Natural killer cell (primary cell): ENCODE measurements at regions not wholly inside any gene's neighbourhood (a gene's known extent, or its start where the extent isn't known, plus 50 kb on each side); places are given as distances from the start of the nearest gene placed in this dataset.
"Not testable (repeated sequence)": the region's sequence is repeated elsewhere in the genome, so short reads cannot be mapped to it uniquely, and the experiment has no call there.

ENCODE experiments used
- ATAC-seq, 3 donors: fragments of 150-1000 bp in 2 of 3; fragments of 200-7000 bp in 1 of 3; cut with Tn5 transposase; 1 replicate in 1 of 3; 2 replicates in 2 of 3; pipeline ENCODE4 v1.10.0; 2021; ENCODE audit warnings: mild to moderate bottlenecking in 2 of 3, moderate library complexity in 2 of 3
- DNase-seq, 2 donors: peaks; one replicate each; pipeline versions ENCODE4 v3.0.0 to v3.0.0-alpha.2; 2013 to 2021; ENCODE audit warnings: mixed read lengths in 1 of 2
- H3K27ac ChIP-seq: one replicate; pipeline ENCODE4 v1.5.1; 2013; ENCODE audit warnings: mild to moderate bottlenecking, low read length
- H3K27me3 ChIP-seq: one replicate; pipeline ENCODE4 v1.6.1; 2013; ENCODE audit warnings: low read length; ENCODE audit not compliant: control insufficient read depth, insufficient read depth
- H3K36me3 ChIP-seq: one replicate; pipeline ENCODE4 v1.6.1; 2013; ENCODE audit warnings: low read length; ENCODE audit not compliant: control insufficient read depth, insufficient read depth
- H3K4me1 ChIP-seq: one replicate; pipeline ENCODE4 v1.6.1; 2013; ENCODE audit warnings: low read length; ENCODE audit not compliant: control insufficient read depth, insufficient read depth
- H3K4me3 ChIP-seq: one replicate; pipeline ENCODE4 v1.5.1; 2013; ENCODE audit warnings: low read length
- H3K9me3 ChIP-seq: one replicate; pipeline ENCODE4 v1.6.1; 2013; ENCODE audit warnings: low read length; ENCODE audit not compliant: control insufficient read depth, insufficient read depth
- H3K27ac Mint-ChIP-seq, 2 donors: one replicate each; pipeline ENCODE4 v1.8.0; 2022; ENCODE audit warnings: mild to moderate bottlenecking in 2 of 2, mixed read lengths in 2 of 2, moderate library complexity in 1 of 2
- H3K27me3 Mint-ChIP-seq, 2 donors: one replicate each; pipeline ENCODE4 v1.8.0; 2022; ENCODE audit warnings: low read depth in 2 of 2, mixed read lengths in 2 of 2
- H3K36me3 Mint-ChIP-seq: one replicate; pipeline ENCODE4 v1.8.0; 2022; ENCODE audit warnings: mixed read lengths
- H3K4me1 Mint-ChIP-seq, 2 donors: one replicate each; pipeline ENCODE4 v1.8.0; 2022; ENCODE audit warnings: mixed read lengths in 2 of 2
- H3K4me3 Mint-ChIP-seq: one replicate; pipeline ENCODE4 v1.8.0; 2022; ENCODE audit warnings: mild to moderate bottlenecking, moderate library complexity, mixed read lengths
- H3K9me3 Mint-ChIP-seq, 2 donors: one replicate each; pipeline ENCODE4 v1.8.0; 2022; ENCODE audit warnings: mixed read lengths in 2 of 2
- CTCF ChIP-seq: fragments of 200-600 bp; IDR thresholded peaks from one replicate; pipeline ENCODE4 v1.8.0; 2022; ENCODE audit warnings: antibody characterized with exemption
- WGBS: methylation state at CpG from one replicate; pipeline ENCODE4 v1.1.7; 2013; ENCODE audit warnings: missing lambda C conversion rate; ENCODE audit not compliant: insufficient coverage; 5-methylcytosine and 5-hydroxymethylcytosine counted together
- intact Hi-C: fragments of 100-400 bp; cut with micrococcal nuclease; formaldehyde crosslinking; loops from one replicate; pipeline ENCODE4 v1.14.2; 2022

GRCh38 chrX:65874765-65875164 lies 165.1 kb downstream of the VSIG4 start:
- H3K36me3 ChIP-seq, result no peaks in the 10 kb centered on the region
- H3K27me3 ChIP-seq, result no peaks in the 10 kb centered on the region
- H3K9me3 ChIP-seq, result no peaks in the 10 kb centered on the region
- peaks cover 43 to 49% of the 10 kb centered on the region in 2 donors for H3K4me1 Mint-ChIP-seq
- intact Hi-C loops, result no loop called here
- TF ChIP-seq CTCF, result no peak
- no peak overlapping the region for H3K27ac Mint-ChIP-seq
- DNase-seq, result no peak
- H3K4me1 ChIP-seq, result peaks cover 35% of the 10 kb centered on the region
- no peaks in the 10 kb centered on the region for H3K36me3 Mint-ChIP-seq
- H3K9me3 Mint-ChIP-seq, result peaks cover 0 to 2% of the 10 kb centered on the region in 2 donors
- 84% methylated on average over 2 of the region's 5 CpGs for WGBS
- no peak for ATAC-seq
- H3K27ac ChIP-seq, result no peak overlapping the region
- no peak overlapping the region for H3K4me3 ChIP-seq
- H3K27me3 Mint-ChIP-seq, result peaks cover 2 to 40% of the 10 kb centered on the region in 2 donors
- no peak overlapping the region for H3K4me3 Mint-ChIP-seq

- no peak for TF ChIP-seq CTCF
- Histone ChIP-seq H3K4me3 (no peak overlapping the region), H3K4me1 (peaks cover 35% of the 10 kb centered on the region), H3K27ac (no peak overlapping the region), H3K36me3 (no peaks in the 10 kb centered on the region), H3K9me3 (no peaks in the 10 kb centered on the region), H3K27me3 (no peaks in the 10 kb centered on the region)
- Mint-ChIP-seq H3K9me3 (peaks cover 0 to 2% of the 10 kb centered on the region in 2 donors), H3K27me3 (peaks cover 2 to 34% of the 10 kb centered on the region in 2 donors), H3K4me3 (no peak overlapping the region), H3K36me3 (no peaks in the 10 kb centered on the region), H3K27ac (no peak overlapping the region), H3K4me1 (peaks cover 43 to 49% of the 10 kb centered on the region in 2 donors)
- DNase-seq (no peak), ATAC-seq (no peak)
- intact Hi-C loops, result no loop called here
- 97% methylated on average over 3 of the region's 3 CpGs for WGBS
Measured at GRCh38 chrX:65874110-65874509, 165.8 kb downstream of the VSIG4 start.

- DNase-seq (peak in 1 of 2 donors; percentile 31), ATAC-seq (peak in 1 of 3 donors; percentile 45)
- H3K27me3 Mint-ChIP-seq, result peaks cover under 1 to 29% of the 10 kb centered on the region in 2 donors
- Histone ChIP-seq H3K36me3 (no peaks in the 10 kb centered on the region), H3K4me1 (peaks cover 35% of the 10 kb centered on the region), H3K27ac (no peak overlapping the region), H3K27me3 (no peaks in the 10 kb centered on the region), H3K4me3 (no peak overlapping the region), H3K9me3 (no peaks in the 10 kb centered on the region)
- peaks cover 0 to 2% of the 10 kb centered on the region in 2 donors for H3K9me3 Mint-ChIP-seq
- peak overlapping the region in 1 of 2 donors; percentile 17 for H3K27ac Mint-ChIP-seq
- intact Hi-C loops, result no loop called here
- peak overlapping the region; percentile 55 for H3K4me3 Mint-ChIP-seq
- WGBS, result 66% methylated on average over 7 of the region's 9 CpGs
- H3K36me3 Mint-ChIP-seq, result no peaks in the 10 kb centered on the region
- H3K4me1 Mint-ChIP-seq, result peaks cover 41 to 47% of the 10 kb centered on the region in 2 donors
- TF ChIP-seq CTCF, result no peak
Measured at GRCh38 chrX:65873385-65873784, 166.5 kb downstream of the VSIG4 start.

GRCh38 chrX:65871671-65872311 lies 168.1 kb downstream of the VSIG4 start:
- ATAC-seq, result peak in 1 of 3 donors; percentile 37
- H3K4me3 Mint-ChIP-seq, result no peak overlapping the region
- Histone ChIP-seq H3K4me1 (peaks cover 39% of the 10 kb centered on the region), H3K27me3 (no peaks in the 10 kb centered on the region), H3K9me3 (no peaks in the 10 kb centered on the region), H3K36me3 (no peaks in the 10 kb centered on the region), H3K27ac (no peak overlapping the region), H3K4me3 (no peak overlapping the region)
- no peak overlapping the region for H3K27ac Mint-ChIP-seq
- no peaks in the 10 kb centered on the region for H3K36me3 Mint-ChIP-seq
- intact Hi-C loops, result no loop called here
- H3K9me3 Mint-ChIP-seq, result peaks cover 0 to 2% of the 10 kb centered on the region in 2 donors
- WGBS, result 52% methylated on average over 6 of the region's 7 CpGs
- peaks cover 0 to 29% of the 10 kb centered on the region in 2 donors for H3K27me3 Mint-ChIP-seq
- peak; percentile 13 for TF ChIP-seq CTCF
- DNase-seq, result peak in 1 of 2 donors; percentile 34
- H3K4me1 Mint-ChIP-seq, result peaks cover 35 to 41% of the 10 kb centered on the region in 2 donors

GRCh38 chrX:65870544-65870943 lies 169.3 kb downstream of the VSIG4 start:
- DNase-seq, ATAC-seq, H3K4me3 ChIP-seq, intact Hi-C loops, H3K36me3 ChIP-seq, H3K27me3 ChIP-seq, H3K27ac ChIP-seq, H3K4me3 Mint-ChIP-seq, H3K27ac Mint-ChIP-seq, H3K36me3 Mint-ChIP-seq, H3K9me3 ChIP-seq, H3K9me3 Mint-ChIP-seq: not testable (repeated sequence)
- peaks cover 0 to 29% of the 10 kb centered on the region in 2 donors for H3K27me3 Mint-ChIP-seq
- WGBS, result 100% methylated on average over 2 of the region's 3 CpGs
- H3K4me1 ChIP-seq, result peaks cover 43% of the 10 kb centered on the region
- H3K4me1 Mint-ChIP-seq, result peaks cover 39 to 47% of the 10 kb centered on the region in 2 donors
